Thyroid gland (tissue), 4 donors: ENCODE measurements at regions not wholly inside any gene's neighbourhood (a gene's known extent, or its start where the extent isn't known, plus 50 kb on each side); places are given as distances from the start of the nearest gene placed in this dataset.

Experiments
- DNase-seq, 2 donors: peaks; one replicate each; pipeline ENCODE4 v3.0.0-alpha.2; 2019
- H3K27ac ChIP-seq, 3 donors: fragments of 200-600 bp; sonication (generic); 1 replicate in 2 of 3; 2 replicates in 1 of 3; pipeline ENCODE4 v1.5.1; 2016 to 2019; ENCODE audit warnings: mild to moderate bottlenecking in 1 of 3, moderate library complexity in 1 of 3
- H3K27me3 ChIP-seq: fragments of 200-600 bp; sonication (generic); one replicate; pipeline ENCODE4 v1.5.1; 2019
- H3K36me3 ChIP-seq, 2 donors: fragments of 200-600 bp; sonication (generic); one replicate each; pipeline ENCODE4 v1.5.1; 2016 to 2019
- H3K4me1 ChIP-seq, 2 donors: fragments of 200-600 bp; sonication (generic); one replicate each; pipeline ENCODE4 v1.5.1; 2017 to 2019
- H3K4me3 ChIP-seq, 3 donors: fragments of 200-600 bp; sonication (generic); replicated peaks in 1 of 3; 1 replicate in 2 of 3; 2 replicates in 1 of 3; pipeline ENCODE4 v1.5.1; 2016; ENCODE audit warnings: mild to moderate bottlenecking in 1 of 3
- H3K9me3 ChIP-seq: fragments of 200-600 bp; sonication (generic); one replicate; pipeline ENCODE4 v1.5.1; 2017
- CTCF ChIP-seq, 6 experiments: fragments of 200-600 bp in 3 of 6; fragments of 450-650 bp in 3 of 6; sonication (generic) in 3 of 6; IDR thresholded peaks; one replicate each; pipeline ENCODE4 v1.5.1; 2016 to 2019; ENCODE audit warnings: antibody characterized with exemption in 6 of 6, mild to moderate bottlenecking in 2 of 6, inconsistent platforms in 1 of 6, moderate library complexity in 1 of 6
- POLR2A ChIP-seq, 2 donors: fragments of 450-650 bp; IDR thresholded peaks; one replicate each; pipeline ENCODE4 v1.6.1; 2017; ENCODE audit warnings: antibody characterized with exemption in 2 of 2, mild to moderate bottlenecking in 2 of 2, moderate library complexity in 1 of 2
- WGBS, 2 donors: methylation state at CpG; one replicate each; pipeline ENCODE4 v1.1.5; 2017; 5-methylcytosine and 5-hydroxymethylcytosine counted together
- intact Hi-C: fragments of 100-400 bp; cut with DNase I; formaldehyde crosslinking; loops from one replicate; pipeline ENCODE4 v1.15.1; 2023

DNA sequence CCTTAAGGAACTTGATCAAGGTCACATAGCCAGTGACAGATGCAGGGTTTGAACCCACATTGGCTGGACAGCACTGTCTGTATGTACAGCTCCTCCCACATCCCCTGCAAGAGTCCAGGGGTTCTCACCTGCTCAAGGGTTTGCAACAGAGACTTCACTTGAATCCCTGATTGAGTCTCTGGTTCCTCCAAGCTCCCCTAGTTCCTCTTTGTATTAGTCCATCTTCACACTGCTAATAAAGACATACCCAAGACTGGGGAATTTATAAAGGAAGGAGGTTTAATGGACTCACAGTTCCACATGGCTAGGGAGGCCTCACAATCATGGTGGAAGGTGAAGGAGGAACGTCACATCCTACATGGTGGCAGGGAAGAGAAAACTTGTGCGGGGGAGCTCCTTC, 72.8 kb upstream of the CLDN10 start:
- Histone ChIP-seq H3K9me3 (no peaks in the 10 kb centered on the region), H3K27me3 (no peaks in the 10 kb centered on the region), H3K4me3 (no peak overlapping the region), H3K4me1 (no peaks in the 10 kb centered on the region), H3K27ac (no peak overlapping the region), H3K36me3 (no peaks in the 10 kb centered on the region)
- no peak for DNase-seq
- WGBS, 2 donors, result 95 to 97% methylated on average over 2 of the region's 2 CpGs
- intact Hi-C loops, result no loop called here
- TF ChIP-seq CTCF (IDR thresholded peaks at IDR 0.05) (no peak), POLR2A (IDR thresholded peaks at IDR 0.05) (no peak)

DNA sequence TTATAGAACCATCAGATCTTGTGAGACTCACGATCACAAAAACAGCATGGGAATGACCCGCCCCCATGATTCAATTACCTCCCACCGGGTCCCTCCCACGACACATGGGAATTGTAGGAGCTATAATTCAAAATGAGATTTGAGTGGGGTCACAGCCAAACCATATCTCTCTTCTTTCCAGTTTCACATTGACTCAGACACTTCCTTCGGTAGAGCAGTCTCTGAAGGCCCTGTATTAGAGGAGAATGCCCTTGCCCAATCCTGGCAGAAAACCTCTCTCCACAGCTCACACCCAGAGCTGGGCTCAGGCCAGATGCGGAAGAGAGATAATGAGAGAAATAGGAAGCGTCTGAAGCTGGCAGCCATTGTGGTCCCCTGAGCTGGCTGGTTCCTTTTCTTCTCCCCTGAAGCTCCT, 72.4 kb upstream of the CLDN10 start:
- no peak overlapping the region for H3K4me3 ChIP-seq
- WGBS, 2 donors, result 65 to 79% methylated on average over 7 of the region's 7 CpGs
- TF ChIP-seq POLR2A (IDR thresholded peaks at IDR 0.05), result no peak
- TF ChIP-seq CTCF (IDR thresholded peaks at IDR 0.05), result no peak
- H3K27me3 ChIP-seq, result no peaks in the 10 kb centered on the region
- intact Hi-C loops, result no loop called here
- no peaks in the 10 kb centered on the region for H3K9me3 ChIP-seq
- no peaks in the 10 kb centered on the region for H3K36me3 ChIP-seq
- H3K4me1 ChIP-seq, result no peaks in the 10 kb centered on the region
- H3K27ac ChIP-seq, result no peak overlapping the region
- no peak for DNase-seq

DNA sequence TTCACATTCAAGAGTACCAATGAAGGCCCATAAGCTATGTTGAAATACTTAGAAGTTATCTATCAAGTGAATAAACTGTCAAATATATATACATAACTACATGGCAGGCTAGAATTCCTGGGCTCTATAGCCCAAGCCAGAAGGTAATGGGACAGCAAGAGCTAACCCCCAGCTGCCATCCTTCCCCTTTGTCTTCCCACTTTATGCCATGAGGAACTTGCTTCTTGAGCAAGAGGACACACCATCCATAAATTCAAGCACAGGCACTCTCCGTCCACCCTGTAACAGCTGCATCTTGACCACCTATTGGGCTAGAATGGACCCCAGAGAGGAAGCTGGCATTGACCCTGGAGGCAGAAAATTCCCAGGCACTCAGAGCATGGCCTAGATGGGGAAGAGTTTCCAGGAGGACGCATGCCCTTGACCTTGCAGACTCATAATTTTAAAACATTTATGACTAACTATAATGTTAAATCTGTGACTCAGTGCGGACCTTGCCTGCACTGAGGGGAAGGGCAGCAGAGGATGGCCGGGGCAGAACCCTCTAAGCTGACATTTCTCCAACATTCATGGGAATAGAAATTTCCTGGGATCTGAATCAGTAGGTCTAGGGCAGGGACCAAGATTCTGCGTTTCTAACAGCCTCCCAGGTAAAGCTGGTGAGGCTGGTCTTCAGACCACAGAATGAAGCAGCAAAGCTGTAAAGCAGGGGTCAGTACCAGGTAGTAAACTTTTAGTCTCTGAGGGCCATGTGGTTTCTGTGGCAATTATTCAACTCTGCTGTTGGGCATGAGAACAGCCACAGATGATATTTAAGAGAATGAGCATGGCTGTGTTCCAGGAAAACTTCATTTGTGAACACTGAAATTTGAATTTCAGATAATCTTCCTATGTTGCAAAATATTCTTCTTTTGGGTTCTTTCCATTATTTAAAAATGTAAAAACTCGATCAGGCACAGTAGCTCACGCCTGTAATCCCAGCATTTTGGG, 71.4 kb upstream of the CLDN10 start:
- intact Hi-C loops, result no loop called here
- H3K36me3 ChIP-seq, result no peaks in the 10 kb centered on the region
- H3K4me1 ChIP-seq, result no peaks in the 10 kb centered on the region
- no peak overlapping the region for H3K4me3 ChIP-seq
- TF ChIP-seq POLR2A (IDR thresholded peaks at IDR 0.05), result no peak
- no peak for TF ChIP-seq CTCF (IDR thresholded peaks at IDR 0.05)
- no peaks in the 10 kb centered on the region for H3K9me3 ChIP-seq
- 61 to 91% methylated on average over 7 of the region's 7 CpGs for WGBS, 2 donors
- no peaks in the 10 kb centered on the region for H3K27me3 ChIP-seq
- H3K27ac ChIP-seq, result no peak overlapping the region
- no peak for DNase-seq

DNA sequence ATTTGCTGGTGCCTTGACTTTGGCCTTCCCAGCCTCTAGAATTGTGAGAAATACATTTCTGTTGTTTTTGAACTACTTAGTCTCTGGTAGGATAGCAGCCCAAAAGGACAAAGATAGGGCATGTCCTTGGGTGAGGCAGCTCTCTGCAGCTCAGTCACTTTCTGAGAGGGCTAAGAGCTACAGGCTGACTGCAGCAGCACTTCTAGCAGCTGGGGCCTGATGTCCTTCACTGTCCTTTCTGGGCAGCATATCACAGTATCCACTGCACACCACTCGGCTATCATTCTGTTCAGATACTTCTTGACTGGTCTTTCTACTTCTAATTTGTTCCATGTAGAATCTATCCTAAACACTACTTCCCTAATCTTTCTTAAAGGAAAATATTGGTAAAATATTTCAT, 68.5 kb upstream of the CLDN10 start:
- H3K36me3 ChIP-seq, result no peaks in the 10 kb centered on the region
- DNase-seq, result no peak
- no peaks in the 10 kb centered on the region for H3K27me3 ChIP-seq
- H3K27ac ChIP-seq, result no peak overlapping the region
- no peak overlapping the region for H3K4me3 ChIP-seq
- intact Hi-C loops, result no loop called here
- WGBS, 2 donors, result 94 to 100% methylated on average over 1 of the region's 1 CpG
- no peaks in the 10 kb centered on the region for H3K9me3 ChIP-seq
- no peaks in the 10 kb centered on the region for H3K4me1 ChIP-seq
- TF ChIP-seq CTCF (IDR thresholded peaks at IDR 0.05) (no peak), POLR2A (IDR thresholded peaks at IDR 0.05) (no peak)

DNA sequence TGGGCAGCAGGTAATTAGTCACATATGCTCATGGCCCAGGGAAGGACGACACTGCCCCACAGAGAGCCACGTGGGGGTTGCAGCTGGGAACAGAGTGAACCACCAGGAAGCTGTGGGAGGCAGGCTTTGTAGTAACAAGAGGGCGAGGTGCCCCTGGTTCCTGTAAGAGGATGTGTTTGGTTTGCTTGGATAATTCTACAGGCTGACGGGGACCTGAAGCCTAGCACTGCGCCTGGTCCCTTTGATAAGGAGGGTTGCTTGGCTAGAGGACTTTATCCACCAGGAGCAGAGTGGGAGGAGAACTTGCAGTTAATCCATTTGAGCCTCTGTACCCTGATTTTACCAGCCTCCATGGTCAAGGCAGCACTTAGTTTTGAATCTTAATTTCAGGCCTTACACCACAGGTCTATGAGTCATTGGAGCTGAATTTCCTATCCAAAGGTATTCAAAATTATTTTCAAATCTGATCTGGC, 67.4 kb upstream of the CLDN10 start:
- Histone ChIP-seq H3K9me3 (no peaks in the 10 kb centered on the region), H3K27me3 (no peaks in the 10 kb centered on the region), H3K4me3 (no peak overlapping the region), H3K36me3 (no peaks in the 10 kb centered on the region), H3K27ac (no peak overlapping the region), H3K4me1 (no peaks in the 10 kb centered on the region)
- TF ChIP-seq CTCF (IDR thresholded peaks at IDR 0.05) (no peak), POLR2A (IDR thresholded peaks at IDR 0.05) (no peak)
- DNase-seq, result no peak
- WGBS, 2 donors, result 62 to 98% methylated on average over 5 of the region's 5 CpGs
- intact Hi-C loops, result no loop called here
